ENCODE measurements at regions not wholly inside any gene's neighbourhood (a gene's known extent, or its start where the extent isn't known, plus 50 kb on each side); places are given as distances from the start of the nearest gene placed in this dataset.
"Not testable (repeated sequence)": the region's sequence is repeated elsewhere in the genome, so short reads cannot be mapped to it uniquely, and the experiment has no call there.

- FAIRE-seq = no peak
- no peak for DNase-seq (ENCODE audit: insufficient read length, low spot score)
These were observed 612.0 kb upstream of the ACTRT1 start for GRCh38 chrX:128664211-128664610.

- FAIRE-seq (no peak), DNase-seq (ENCODE audit: insufficient read length, low spot score) (no peak)
These were observed 601.4 kb upstream of the ACTRT1 start for GRCh38 chrX:128653524-128654060.

- no peak for FAIRE-seq
- no peak for DNase-seq (ENCODE audit: insufficient read length, low spot score)
These were observed 598.1 kb upstream of the ACTRT1 start for GRCh38 chrX:128650326-128650725.

GRCh38 chrX:128634754-128635153 lies 582.6 kb upstream of the ACTRT1 start:
- DNase-seq (ENCODE audit: insufficient read length, low spot score) (no peak), FAIRE-seq (no peak)

GRCh38 chrX:128623361-128623760 lies 571.2 kb upstream of the ACTRT1 start:
- FAIRE-seq = no peak
- DNase-seq (ENCODE audit: insufficient read length, low spot score) = no peak

GRCh38 chrX:128622296-128622695 lies 570.1 kb upstream of the ACTRT1 start:
- FAIRE-seq (no peak), DNase-seq (ENCODE audit: insufficient read length, low spot score) (no peak)

GRCh38 chrX:128619490-128619889 lies 567.3 kb upstream of the ACTRT1 start:
- DNase-seq (ENCODE audit: insufficient read length, low spot score) = no peak
- FAIRE-seq = no peak

- no peak for FAIRE-seq
- DNase-seq (ENCODE audit: insufficient read length, low spot score) = no peak
These were observed 564.7 kb upstream of the ACTRT1 start for GRCh38 chrX:128616933-128617332.

GRCh38 chrX:128606817-128607216 lies 554.6 kb upstream of the ACTRT1 start:
- FAIRE-seq; DNase-seq (ENCODE audit: insufficient read length, low spot score): not testable (repeated sequence)

GRCh38 chrX:128606357-128606756 lies 554.2 kb upstream of the ACTRT1 start:
- not testable (repeated sequence) for DNase-seq (ENCODE audit: insufficient read length, low spot score); FAIRE-seq

- FAIRE-seq (no peak), DNase-seq (ENCODE audit: insufficient read length, low spot score) (no peak)
These were observed 549.5 kb upstream of the ACTRT1 start for GRCh38 chrX:128601706-128602105.

GRCh38 chrX:128599632-128600031 lies 547.4 kb upstream of the ACTRT1 start:
- no peak for FAIRE-seq
- no peak for DNase-seq (ENCODE audit: insufficient read length, low spot score)

GRCh38 chrX:128582036-128582435 lies 529.8 kb upstream of the ACTRT1 start:
- no peak for DNase-seq (ENCODE audit: insufficient read length, low spot score)
- FAIRE-seq = no peak

GRCh38 chrX:128581615-128582014 lies 529.4 kb upstream of the ACTRT1 start:
- DNase-seq (ENCODE audit: insufficient read length, low spot score) (no peak), FAIRE-seq (no peak)

GRCh38 chrX:128543114-128543513 lies 490.9 kb upstream of the ACTRT1 start:
- no peak for FAIRE-seq
- DNase-seq (ENCODE audit: insufficient read length, low spot score) = no peak

- FAIRE-seq (no peak), DNase-seq (ENCODE audit: insufficient read length, low spot score) (no peak)
These were observed 466.3 kb upstream of the ACTRT1 start for GRCh38 chrX:128518508-128518907.

GRCh38 chrX:128517691-128518090 lies 465.5 kb upstream of the ACTRT1 start:
- no peak for FAIRE-seq
- DNase-seq (ENCODE audit: insufficient read length, low spot score) = no peak

- DNase-seq (ENCODE audit: insufficient read length, low spot score) = no peak
- FAIRE-seq = no peak
These were observed 452.3 kb upstream of the ACTRT1 start for GRCh38 chrX:128504496-128504895.

- FAIRE-seq = no peak
- no peak for DNase-seq (ENCODE audit: insufficient read length, low spot score)
These were observed 411.9 kb upstream of the ACTRT1 start for GRCh38 chrX:128464116-128464515.

GRCh38 chrX:128460835-128461234 lies 408.6 kb upstream of the ACTRT1 start:
- FAIRE-seq (no peak), DNase-seq (ENCODE audit: insufficient read length, low spot score) (no peak)

GRCh38 chrX:128458888-128459287 lies 406.7 kb upstream of the ACTRT1 start:
- FAIRE-seq (no peak), DNase-seq (ENCODE audit: insufficient read length, low spot score) (no peak)

GRCh38 chrX:128457674-128458073 lies 405.5 kb upstream of the ACTRT1 start:
- FAIRE-seq (no peak), DNase-seq (ENCODE audit: insufficient read length, low spot score) (no peak)

- DNase-seq (ENCODE audit: insufficient read length, low spot score) (no peak), FAIRE-seq (no peak)
These were observed 387.0 kb upstream of the ACTRT1 start for GRCh38 chrX:128439159-128439558.
